ENCODE measurements at regions not wholly inside any gene's neighbourhood (a gene's known extent, or its start where the extent isn't known, plus 50 kb on each side); places are given as distances from the start of the nearest gene placed in this dataset.
A peak's percentile ranks its signal among the peaks of the same experiment; 100 is the strongest.

GRCh38 chr3:117927825-117928224, 1106.8 kb downstream of the IGSF11 start:
- DNase-seq, result no peak

GRCh38 chr3:117928836-117929235, 1105.8 kb downstream of the IGSF11 start:
- DNase-seq, result no peak

GRCh38 chr3:117932441-117932840, 1102.2 kb downstream of the IGSF11 start:
- no peak for DNase-seq

- DNase-seq, result no peak
Measured at GRCh38 chr3:117936159-117936558, 1098.5 kb downstream of the IGSF11 start.

GRCh38 chr3:117938974-117939373, 1095.7 kb downstream of the IGSF11 start:
- DNase-seq, result no peak

- no peak for DNase-seq
Measured at GRCh38 chr3:117939425-117940027, 1095.1 kb downstream of the IGSF11 start.

GRCh38 chr3:117941015-117941414, 1093.6 kb downstream of the IGSF11 start:
- DNase-seq, result no peak

- no peak for DNase-seq
Measured at GRCh38 chr3:117941756-117942155, 1092.9 kb downstream of the IGSF11 start.

- DNase-seq, result no peak
Measured at GRCh38 chr3:117954131-117954530, 1080.5 kb downstream of the IGSF11 start.

GRCh38 chr3:117955196-117955595, 1079.5 kb downstream of the IGSF11 start:
- no peak for DNase-seq

- DNase-seq, result no peak
Measured at GRCh38 chr3:117958027-117958426, 1076.6 kb downstream of the IGSF11 start.

GRCh38 chr3:117962750-117963149, 1071.9 kb downstream of the IGSF11 start:
- no peak for DNase-seq

GRCh38 chr3:117963858-117964257, 1070.8 kb downstream of the IGSF11 start:
- DNase-seq, result no peak

GRCh38 chr3:117964814-117965213, 1069.8 kb downstream of the IGSF11 start:
- no peak for DNase-seq

GRCh38 chr3:117977504-117978228, 1057.0 kb downstream of the IGSF11 start:
- no peak for DNase-seq

GRCh38 chr3:117979466-117979865, 1055.2 kb downstream of the IGSF11 start:
- DNase-seq, result no peak

GRCh38 chr3:117987256-117987655, 1047.4 kb downstream of the IGSF11 start:
- DNase-seq, result no peak

GRCh38 chr3:117989982-117990381, 1044.7 kb downstream of the IGSF11 start:
- DNase-seq, result no peak

- DNase-seq, result no peak
Measured at GRCh38 chr3:117990627-117991026, 1044.0 kb downstream of the IGSF11 start.

GRCh38 chr3:117995842-117996437, 1038.7 kb downstream of the IGSF11 start:
- DNase-seq, result no peak

- DNase-seq, result peak; percentile 52
Measured at GRCh38 chr3:117997201-117998049, 1037.2 kb downstream of the IGSF11 start.

- DNase-seq, result no peak
Measured at GRCh38 chr3:117998071-117998470, 1036.6 kb downstream of the IGSF11 start.

GRCh38 chr3:118000219-118000618, 1034.4 kb downstream of the IGSF11 start:
- DNase-seq, result no peak
